Thoracic aorta (tissue), 2 donors: ENCODE measurements at regions not wholly inside any gene's neighbourhood (a gene's known extent, or its start where the extent isn't known, plus 50 kb on each side); places are given as distances from the start of the nearest gene placed in this dataset.

Experiments
- ATAC-seq: fragments of 150-250 bp; one replicate; pipeline ENCODE4 v1.8.0; 2017; ENCODE audit warnings: low read depth; ENCODE audit not compliant: insufficient number of reproducible peaks, low FRiP score
- DNase-seq: peaks from one replicate; pipeline ENCODE4 v3.0.0-alpha.2; 2020; ENCODE audit warnings: low spot score
- H3K27ac ChIP-seq, 2 donors: fragments of 200-600 bp; sonication (generic); 1 replicate in 1 of 2; 2 replicates in 1 of 2; pipeline ENCODE4 v1.5.1; 2016; ENCODE audit warnings: mild to moderate bottlenecking in 2 of 2, moderate library complexity in 2 of 2
- H3K27me3 ChIP-seq: fragments of 200-600 bp; sonication (generic); replicated peaks from 2 replicates; pipeline ENCODE4 v1.6.0; 2016; ENCODE audit warnings: mild to moderate bottlenecking; ENCODE audit not compliant: insufficient read depth
- H3K36me3 ChIP-seq: fragments of 200-600 bp; sonication (generic); one replicate; pipeline ENCODE4 v1.5.1; 2016
- H3K4me1 ChIP-seq, 2 donors: fragments of 200-600 bp; sonication (generic); 1 replicate in 1 of 2; 2 replicates in 1 of 2; pipeline versions ENCODE4 v1.5.1 to v1.6.0; 2016; ENCODE audit warnings: low read depth in 2 of 2, mild to moderate bottlenecking in 1 of 2; ENCODE audit not compliant: control insufficient read depth in 1 of 2
- H3K4me3 ChIP-seq: fragments of 200-600 bp; sonication (generic); 2 replicates; pipeline ENCODE4 v1.5.1; 2016; ENCODE audit warnings: mild to moderate bottlenecking
- H3K9me3 ChIP-seq: fragments of 200-600 bp; sonication (generic); 2 replicates; pipeline ENCODE4 v1.5.1; 2016
- CTCF ChIP-seq: fragments of 200-600 bp; sonication (generic); IDR thresholded peaks from one replicate; pipeline ENCODE4 v1.5.1; 2019; ENCODE audit warnings: antibody characterized with exemption

GRCh38 chr9:109974143-109974917, 194.3 kb downstream of the PALM2AKAP2 start:
- H3K4me1 ChIP-seq = peaks cover 0 to 12% of the 10 kb centered on the region in 2 donors
- H3K4me3 ChIP-seq = no peak overlapping the region
- ATAC-seq (no peak), DNase-seq (no peak)
- H3K27me3 ChIP-seq = no peaks in the 10 kb centered on the region
- no peaks in the 10 kb centered on the region for H3K9me3 ChIP-seq
- H3K36me3 ChIP-seq = no peaks in the 10 kb centered on the region
- H3K27ac ChIP-seq = no peak overlapping the region
- TF ChIP-seq CTCF = no peak

- ATAC-seq (no peak), DNase-seq (no peak)
- no peak for TF ChIP-seq CTCF
- Histone ChIP-seq H3K4me1 (peaks cover 0 to 6% of the 10 kb centered on the region in 2 donors), H3K9me3 (no peaks in the 10 kb centered on the region), H3K27me3 (no peaks in the 10 kb centered on the region), H3K36me3 (no peaks in the 10 kb centered on the region), H3K27ac (peak overlapping the region in 1 of 2 donors; percentile 37), H3K4me3 (no peak overlapping the region)
These were observed 194.9 kb downstream of the PALM2AKAP2 start for GRCh38 chr9:109974918-109975276.

GRCh38 chr9:109975574-109976295, 195.7 kb downstream of the PALM2AKAP2 start:
- no peak for ATAC-seq
- Histone ChIP-seq H3K27me3 (no peaks in the 10 kb centered on the region), H3K9me3 (no peaks in the 10 kb centered on the region), H3K36me3 (no peaks in the 10 kb centered on the region), H3K4me1 (peaks cover 0 to 6% of the 10 kb centered on the region in 2 donors), H3K27ac (peak overlapping the region in 1 of 2 donors; percentile 37), H3K4me3 (no peak overlapping the region)
- DNase-seq = no peak
- TF ChIP-seq CTCF = no peak

GRCh38 chr9:109976303-109976702, 196.3 kb downstream of the PALM2AKAP2 start:
- Histone ChIP-seq H3K9me3 (no peaks in the 10 kb centered on the region), H3K27ac (peak overlapping the region in 1 of 2 donors; percentile 37), H3K27me3 (no peaks in the 10 kb centered on the region), H3K4me1 (peaks cover 0 to 6% of the 10 kb centered on the region in 2 donors), H3K36me3 (no peaks in the 10 kb centered on the region), H3K4me3 (no peak overlapping the region)
- ATAC-seq = no peak
- no peak for DNase-seq
- TF ChIP-seq CTCF = no peak

GRCh38 chr9:109977521-109977920, 197.5 kb downstream of the PALM2AKAP2 start:
- Histone ChIP-seq H3K9me3 (no peaks in the 10 kb centered on the region), H3K36me3 (no peaks in the 10 kb centered on the region), H3K4me1 (peaks cover 0 to 6% of the 10 kb centered on the region in 2 donors), H3K4me3 (no peak overlapping the region), H3K27me3 (no peaks in the 10 kb centered on the region), H3K27ac (no peak overlapping the region)
- no peak for TF ChIP-seq CTCF
- ATAC-seq (no peak), DNase-seq (no peak)
